NCI-H2029 (cell line): ENCODE measurements at regions not wholly inside any gene's neighbourhood (a gene's known extent, or its start where the extent isn't known, plus 50 kb on each side); places are given as distances from the start of the nearest gene placed in this dataset.

Experiments
- DNase-seq: peaks from one replicate; lab custom pipeline; 2025; lab: John Stamatoyannopoulos, UW

GRCh38 chr4:180809439-180809838 lies 1433.8 kb upstream of the TENM3 start:
- no peak for DNase-seq

- DNase-seq = no peak
Measured at GRCh38 chr4:180810581-180810980, 1432.6 kb upstream of the TENM3 start.

GRCh38 chr4:180811556-180811955 lies 1431.6 kb upstream of the TENM3 start:
- DNase-seq = no peak

- DNase-seq = no peak
Measured at GRCh38 chr4:180812783-180813182, 1430.4 kb upstream of the TENM3 start.

- no peak for DNase-seq
Measured at GRCh38 chr4:180814875-180815417, 1428.3 kb upstream of the TENM3 start.

GRCh38 chr4:180817529-180817928 lies 1425.7 kb upstream of the TENM3 start:
- DNase-seq = no peak

- no peak for DNase-seq
Measured at GRCh38 chr4:180823108-180823507, 1420.1 kb upstream of the TENM3 start.

- DNase-seq = peak; percentile 16
Measured at GRCh38 chr4:180827232-180828009, 1415.8 kb upstream of the TENM3 start.

GRCh38 chr4:180828455-180829018 lies 1414.7 kb upstream of the TENM3 start:
- peak; percentile 6 for DNase-seq

- DNase-seq = no peak
Measured at GRCh38 chr4:180832073-180832472, 1411.1 kb upstream of the TENM3 start.

GRCh38 chr4:180840142-180840541 lies 1403.1 kb upstream of the TENM3 start:
- no peak for DNase-seq

- no peak for DNase-seq
Measured at GRCh38 chr4:180850318-180850940, 1392.8 kb upstream of the TENM3 start.

- DNase-seq = no peak
Measured at GRCh38 chr4:180852738-180853137, 1390.5 kb upstream of the TENM3 start.

- no peak for DNase-seq
Measured at GRCh38 chr4:180855184-180855583, 1388.0 kb upstream of the TENM3 start.

- no peak for DNase-seq
Measured at GRCh38 chr4:180860089-180860720, 1383.0 kb upstream of the TENM3 start.

GRCh38 chr4:180861651-180862050 lies 1381.6 kb upstream of the TENM3 start:
- no peak for DNase-seq

- DNase-seq = no peak
Measured at GRCh38 chr4:180866933-180867643, 1376.1 kb upstream of the TENM3 start.

GRCh38 chr4:180870623-180871022 lies 1372.6 kb upstream of the TENM3 start:
- DNase-seq = no peak

GRCh38 chr4:180898305-180898704 lies 1344.9 kb upstream of the TENM3 start:
- no peak for DNase-seq

GRCh38 chr4:180900781-180901180 lies 1342.4 kb upstream of the TENM3 start:
- DNase-seq = no peak

GRCh38 chr4:180909279-180909678 lies 1333.9 kb upstream of the TENM3 start:
- no peak for DNase-seq

- no peak for DNase-seq
Measured at GRCh38 chr4:180913750-180914149, 1329.5 kb upstream of the TENM3 start.
